OCI-LY3 (cell line): ENCODE measurements at regions not wholly inside any gene's neighbourhood (a gene's known extent, or its start where the extent isn't known, plus 50 kb on each side); places are given as distances from the start of the nearest gene placed in this dataset.

Experiments used
- EZH2phosphoT487 ChIP-seq: fragments of 200-600 bp; shearing (Covaris generic); IDR thresholded peaks from 2 replicates; pipeline ENCODE4 v1.6.1; 2018; ENCODE audit warnings: antibody characterized with exemption, mixed run types, low read depth
- TF ChIP-seq, protein P1 (sequence below): fragments of 200-600, 300-600 bp; sonication (generic); IDR thresholded peaks from 2 replicates; pipeline ENCODE4 v1.5.1; 2014; ENCODE audit warnings: antibody characterized with exemption, low read length, low read depth

DNA sequence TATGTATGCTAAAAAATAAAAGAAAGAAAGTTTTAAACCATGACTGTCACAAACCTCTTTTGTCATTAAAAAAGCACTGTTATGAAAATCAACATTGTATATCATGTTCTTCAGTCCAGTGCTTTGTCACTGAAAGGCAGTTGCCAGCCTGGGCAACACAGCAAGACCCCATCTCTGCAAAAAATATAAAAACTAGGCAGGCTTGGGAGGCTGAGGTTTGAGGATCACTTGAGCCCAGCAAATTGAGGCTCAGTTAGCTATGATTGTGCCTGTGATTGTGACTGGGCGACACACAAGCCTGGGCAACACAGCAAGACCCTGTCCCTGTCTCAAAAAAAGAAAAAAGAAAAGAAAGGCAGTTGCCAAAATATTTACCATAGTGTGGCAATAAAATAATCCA, 102.7 kb upstream of the NAP1L1 start:
- TF ChIP-seq, protein P1, sequence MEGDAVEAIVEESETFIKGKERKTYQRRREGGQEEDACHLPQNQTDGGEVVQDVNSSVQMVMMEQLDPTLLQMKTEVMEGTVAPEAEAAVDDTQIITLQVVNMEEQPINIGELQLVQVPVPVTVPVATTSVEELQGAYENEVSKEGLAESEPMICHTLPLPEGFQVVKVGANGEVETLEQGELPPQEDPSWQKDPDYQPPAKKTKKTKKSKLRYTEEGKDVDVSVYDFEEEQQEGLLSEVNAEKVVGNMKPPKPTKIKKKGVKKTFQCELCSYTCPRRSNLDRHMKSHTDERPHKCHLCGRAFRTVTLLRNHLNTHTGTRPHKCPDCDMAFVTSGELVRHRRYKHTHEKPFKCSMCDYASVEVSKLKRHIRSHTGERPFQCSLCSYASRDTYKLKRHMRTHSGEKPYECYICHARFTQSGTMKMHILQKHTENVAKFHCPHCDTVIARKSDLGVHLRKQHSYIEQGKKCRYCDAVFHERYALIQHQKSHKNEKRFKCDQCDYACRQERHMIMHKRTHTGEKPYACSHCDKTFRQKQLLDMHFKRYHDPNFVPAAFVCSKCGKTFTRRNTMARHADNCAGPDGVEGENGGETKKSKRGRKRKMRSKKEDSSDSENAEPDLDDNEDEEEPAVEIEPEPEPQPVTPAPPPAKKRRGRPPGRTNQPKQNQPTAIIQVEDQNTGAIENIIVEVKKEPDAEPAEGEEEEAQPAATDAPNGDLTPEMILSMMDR, result no peak
- TF ChIP-seq EZH2phosphoT487, result no peak
